ENCODE measurements at regions not wholly inside any gene's neighbourhood (a gene's known extent, or its start where the extent isn't known, plus 50 kb on each side); places are given as distances from the start of the nearest gene placed in this dataset.
A peak's percentile ranks its signal among the peaks of the same experiment; 100 is the strongest.

GRCh38 chr15:66862111-66862939, 160.3 kb downstream of the SMAD6 start:
- Histone ChIP-seq H3K9me3 (no peaks in the 10 kb centered on the region), H3K4me1 (peaks cover 20% of the 10 kb centered on the region), H3K4me3 (ENCODE audit: low read depth, low read length) (no peak overlapping the region), H3K27me3 (replicated peaks; ENCODE audit: control insufficient read depth, insufficient read depth, low read length) (no peaks in the 10 kb centered on the region), H3K36me3 (ENCODE audit: control insufficient read depth, insufficient read depth, low read length) (no peaks in the 10 kb centered on the region)
- CTCF ChIA-PET: interaction anchor here (2.1 to 2.4 kb wide), 2 partner anchors 10 to 11 kb away, joined by 6 to 9 read pairs; no protein-coding TSS in a partner anchor
- intact Hi-C loops (cut with micrococcal nuclease; ENCODE audit: unreplicated experiment): no loop called here
- no peak overlapping the region for H3K27ac Mint-ChIP-seq (ENCODE audit: unreplicated experiment)
- DNase-seq: peak in 1 of 2 experiments; percentile 12
- BruUV-seq (replicated peaks): no TSS peak
- POLR2A ChIA-PET: no interaction called here
- no peak for TF ChIP-seq CTCF (IDR thresholded peaks at IDR 0.05; ENCODE audit: insufficient read depth in 1 of 2, low read depth in 1 of 2, low read length in 1 of 2, severe bottlenecking in 1 of 2, unreplicated experiment in 1 of 2)
- H3K4me1 Mint-ChIP-seq (ENCODE audit: low read depth, unreplicated experiment): peaks cover 12% of the 10 kb centered on the region
- no peak overlapping the region for H3K4me3 Mint-ChIP-seq (ENCODE audit: unreplicated experiment)
- no peaks in the 10 kb centered on the region for H3K9me3 Mint-ChIP-seq (ENCODE audit: unreplicated experiment)
- H3K27me3 Mint-ChIP-seq (ENCODE audit: insufficient read depth, unreplicated experiment): no peaks in the 10 kb centered on the region
- H3K36me3 Mint-ChIP-seq (ENCODE audit: insufficient read depth, unreplicated experiment): no peaks in the 10 kb centered on the region

GRCh38 chr15:66862940-66863335, 160.9 kb downstream of the SMAD6 start:
- intact Hi-C loops (cut with micrococcal nuclease; ENCODE audit: unreplicated experiment): no loop called here

More at GRCh38 chr15:66862940-66863335, 160.9 kb downstream of the SMAD6 start:
- ChIA-PET POLR2A (no interaction called here), CTCF (interaction anchor here (2.1 kb wide), 1 partner anchor 11 kb away, joined by 6 read pairs; no protein-coding TSS in a partner anchor)
- H3K27me3 Mint-ChIP-seq (ENCODE audit: insufficient read depth, unreplicated experiment): no peaks in the 10 kb centered on the region
- no TSS peak for BruUV-seq (replicated peaks)
- H3K36me3 Mint-ChIP-seq (ENCODE audit: insufficient read depth, unreplicated experiment): no peaks in the 10 kb centered on the region
- no peaks in the 10 kb centered on the region for H3K9me3 ChIP-seq
- no peaks in the 10 kb centered on the region for H3K9me3 Mint-ChIP-seq (ENCODE audit: unreplicated experiment)
- peak; percentile 86 to 88 for TF ChIP-seq CTCF (IDR thresholded peaks at IDR 0.05; ENCODE audit: insufficient read depth in 1 of 2, low read depth in 1 of 2, low read length in 1 of 2, severe bottlenecking in 1 of 2, unreplicated experiment in 1 of 2)
- H3K4me1 Mint-ChIP-seq (ENCODE audit: low read depth, unreplicated experiment): peaks cover 12% of the 10 kb centered on the region
- DNase-seq: peak; percentile 76 to 81
- H3K4me1 ChIP-seq: peaks cover 20% of the 10 kb centered on the region
- H3K27ac Mint-ChIP-seq (ENCODE audit: unreplicated experiment): no peak overlapping the region
- H3K4me3 ChIP-seq (ENCODE audit: low read depth, low read length): no peak overlapping the region
- H3K4me3 Mint-ChIP-seq (ENCODE audit: unreplicated experiment): no peak overlapping the region
- no peaks in the 10 kb centered on the region for H3K27me3 ChIP-seq (replicated peaks; ENCODE audit: control insufficient read depth, insufficient read depth, low read length)
- H3K36me3 ChIP-seq (ENCODE audit: control insufficient read depth, insufficient read depth, low read length): no peaks in the 10 kb centered on the region

Data from Caco-2 (cell line).